Caco-2 (cell line): ENCODE measurements at regions not wholly inside any gene's neighbourhood (a gene's known extent, or its start where the extent isn't known, plus 50 kb on each side); places are given as distances from the start of the nearest gene placed in this dataset.

Experiments used
- BruUV-seq: library from RNA; stranded (reverse); fragments of 400-500 nt; replicated peaks from 2 replicates; lab custom pipeline; 2021; lab: Mats Ljungman, UMichigan
- CTCF ChIA-PET: fragments of 300-600 bp; sonication (Branson Sonifier 250); formaldehyde crosslinking; loops from one replicate; lab custom pipeline; 2022; ENCODE audit warnings: antibody characterized with exemption; lab: Charles Lee
- POLR2A ChIA-PET: fragments of 300-600 bp; sonication (Branson Sonifier 250); formaldehyde crosslinking; loops from one replicate; lab custom pipeline; 2022; ENCODE audit warnings: antibody characterized with exemption; lab: Charles Lee
- DNase-seq, 2 experiments: peaks; one replicate each; pipeline versions ENCODE4 v3.0.0 to v3.0.0-alpha.2; 2020 to 2022
- H3K27me3 ChIP-seq: replicated peaks from 2 replicates; pipeline ENCODE4 v1.6.0; 2011; ENCODE audit warnings: low read length; ENCODE audit not compliant: control insufficient read depth, insufficient read depth
- H3K36me3 ChIP-seq: 2 replicates; pipeline ENCODE4 v1.5.1; 2011; ENCODE audit warnings: low read length; ENCODE audit not compliant: control insufficient read depth, insufficient read depth
- H3K4me1 ChIP-seq: fragments of 250-450 bp; sonication (Bioruptor Pico); 2 replicates; pipeline ENCODE4 v1.5.1; 2020; ENCODE audit warnings: mild to moderate bottlenecking
- H3K4me3 ChIP-seq: 2 replicates; pipeline ENCODE4 v1.5.1; 2011; ENCODE audit warnings: low read depth, mild to moderate bottlenecking, control low read depth, low read length
- H3K9me3 ChIP-seq: fragments of 250-450 bp; sonication (Bioruptor Pico); 2 replicates; pipeline ENCODE4 v1.5.1; 2020; ENCODE audit warnings: mild to moderate bottlenecking, moderate library complexity
- H3K27ac Mint-ChIP-seq: one replicate; pipeline ENCODE4 v1.8.0; 2022; ENCODE audit warnings: mixed read lengths; ENCODE audit not compliant: unreplicated experiment
- H3K27me3 Mint-ChIP-seq: one replicate; pipeline ENCODE4 v1.8.0; 2022; ENCODE audit warnings: mixed read lengths; ENCODE audit not compliant: insufficient read depth, unreplicated experiment
- H3K36me3 Mint-ChIP-seq: one replicate; pipeline ENCODE4 v1.8.0; 2022; ENCODE audit warnings: mild to moderate bottlenecking, mixed read lengths; ENCODE audit not compliant: insufficient read depth, unreplicated experiment
- H3K4me1 Mint-ChIP-seq: one replicate; pipeline ENCODE4 v1.8.0; 2022; ENCODE audit warnings: low read depth, mixed read lengths; ENCODE audit not compliant: unreplicated experiment
- H3K4me3 Mint-ChIP-seq: one replicate; pipeline ENCODE4 v1.8.0; 2022; ENCODE audit warnings: mild to moderate bottlenecking, moderate library complexity, mixed read lengths; ENCODE audit not compliant: unreplicated experiment
- H3K9me3 Mint-ChIP-seq: one replicate; pipeline ENCODE4 v1.8.0; 2022; ENCODE audit warnings: mixed read lengths; ENCODE audit not compliant: unreplicated experiment
- intact Hi-C: fragments of 100-400 bp; cut with micrococcal nuclease; formaldehyde crosslinking; loops from one replicate; pipeline ENCODE4 v1.10.0; 2022; ENCODE audit not compliant: unreplicated experiment
- TF ChIP-seq, protein P1 (sequence below), 2 experiments: fragments of 200-600 bp in 1 of 2; IDR thresholded peaks; 1 replicate in 1 of 2; 2 replicates in 1 of 2; pipeline versions ENCODE4 v1.5.1 to v1.8.0; 2011 to 2022; ENCODE audit warnings: antibody characterized with exemption in 1 of 2, control low read depth in 1 of 2, inconsistent platforms in 1 of 2, low read depth in 1 of 2, low read length in 1 of 2, mild to moderate bottlenecking in 1 of 2, moderate library complexity in 1 of 2; ENCODE audit not compliant: insufficient read depth in 1 of 2, severe bottlenecking in 1 of 2, unreplicated experiment in 1 of 2

DNA sequence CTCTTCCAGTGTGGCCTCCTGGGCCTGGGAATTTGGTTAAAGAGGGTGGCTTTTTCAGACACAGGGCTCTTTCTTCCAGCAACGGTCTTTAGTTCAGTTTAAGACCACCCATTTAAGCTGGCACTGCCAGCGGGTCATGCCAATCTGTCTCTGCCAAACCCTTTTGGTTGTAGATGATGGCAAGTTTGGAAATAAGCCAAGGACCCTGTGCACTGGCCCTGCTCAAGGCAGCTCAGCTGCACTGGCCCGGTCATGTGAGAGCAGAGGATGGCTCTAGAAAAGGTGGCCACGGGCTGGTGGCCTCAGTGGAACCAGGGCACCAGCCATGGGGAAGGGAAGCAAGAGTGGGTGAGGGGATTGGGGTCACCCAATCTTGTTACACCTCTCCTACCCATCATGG is 294.1 kb downstream of the GLRX3 start:
- no peaks in the 10 kb centered on the region for H3K36me3 ChIP-seq
- Mint-ChIP-seq H3K4me3 (no peak overlapping the region), H3K36me3 (peaks cover 5% of the 10 kb centered on the region), H3K27me3 (peaks cover 4% of the 10 kb centered on the region), H3K9me3 (peaks cover 32% of the 10 kb centered on the region), H3K4me1 (no peaks in the 10 kb centered on the region), H3K27ac (no peak overlapping the region)
- no TSS peak for BruUV-seq
- DNase-seq: no peak
- H3K4me1 ChIP-seq: no peaks in the 10 kb centered on the region
- H3K27me3 ChIP-seq: no peaks in the 10 kb centered on the region
- intact Hi-C loops: no loop called here
- CTCF ChIA-PET: no interaction called here
- no peaks in the 10 kb centered on the region for H3K9me3 ChIP-seq
- POLR2A ChIA-PET: no interaction called here
- H3K4me3 ChIP-seq: no peak overlapping the region
- TF ChIP-seq, protein P1, sequence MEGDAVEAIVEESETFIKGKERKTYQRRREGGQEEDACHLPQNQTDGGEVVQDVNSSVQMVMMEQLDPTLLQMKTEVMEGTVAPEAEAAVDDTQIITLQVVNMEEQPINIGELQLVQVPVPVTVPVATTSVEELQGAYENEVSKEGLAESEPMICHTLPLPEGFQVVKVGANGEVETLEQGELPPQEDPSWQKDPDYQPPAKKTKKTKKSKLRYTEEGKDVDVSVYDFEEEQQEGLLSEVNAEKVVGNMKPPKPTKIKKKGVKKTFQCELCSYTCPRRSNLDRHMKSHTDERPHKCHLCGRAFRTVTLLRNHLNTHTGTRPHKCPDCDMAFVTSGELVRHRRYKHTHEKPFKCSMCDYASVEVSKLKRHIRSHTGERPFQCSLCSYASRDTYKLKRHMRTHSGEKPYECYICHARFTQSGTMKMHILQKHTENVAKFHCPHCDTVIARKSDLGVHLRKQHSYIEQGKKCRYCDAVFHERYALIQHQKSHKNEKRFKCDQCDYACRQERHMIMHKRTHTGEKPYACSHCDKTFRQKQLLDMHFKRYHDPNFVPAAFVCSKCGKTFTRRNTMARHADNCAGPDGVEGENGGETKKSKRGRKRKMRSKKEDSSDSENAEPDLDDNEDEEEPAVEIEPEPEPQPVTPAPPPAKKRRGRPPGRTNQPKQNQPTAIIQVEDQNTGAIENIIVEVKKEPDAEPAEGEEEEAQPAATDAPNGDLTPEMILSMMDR (IDR thresholded peaks at IDR 0.05; ENCODE audit: insufficient read depth in 1 of 2, low read depth in 1 of 2, low read length in 1 of 2, severe bottlenecking in 1 of 2, unreplicated experiment in 1 of 2): no peak

DNA sequence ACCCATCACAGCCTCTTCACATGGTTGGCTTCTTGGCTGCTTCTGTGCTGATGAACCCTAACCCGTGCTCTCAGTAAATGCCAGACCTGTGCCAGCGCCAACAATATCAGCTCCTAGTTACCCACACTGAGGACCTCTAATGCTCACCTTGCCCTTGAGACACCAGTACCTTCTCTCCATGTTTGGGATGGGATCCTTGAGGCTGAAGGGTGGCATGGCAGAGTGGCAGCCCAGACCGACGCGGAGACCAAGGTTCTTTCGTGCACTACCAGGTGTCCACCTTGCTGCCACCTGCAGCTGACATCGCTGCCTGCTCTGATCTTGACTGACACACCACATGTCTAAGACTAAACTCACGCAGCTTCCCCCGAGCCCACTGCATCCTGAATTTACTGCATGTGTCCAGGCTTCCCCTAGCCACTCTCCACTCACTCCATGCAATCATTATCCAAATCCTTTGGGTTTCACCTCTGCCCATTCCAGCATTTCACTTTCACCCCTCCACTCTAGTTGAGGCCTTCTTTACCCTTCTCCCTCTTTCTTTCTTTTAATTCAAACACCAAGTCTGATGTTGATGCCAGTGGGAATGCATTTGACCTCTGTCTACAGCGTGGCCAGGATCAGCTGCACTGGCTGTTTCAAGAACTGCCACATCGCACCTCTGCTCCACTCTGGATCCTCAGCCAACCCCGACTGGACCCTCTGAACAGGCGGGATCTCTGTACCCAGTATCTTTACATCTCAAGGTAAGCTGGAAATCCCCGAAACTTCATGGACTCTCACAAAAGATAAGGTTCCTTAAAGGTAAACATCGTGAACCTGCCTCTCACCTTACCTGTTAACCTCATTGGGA is 294.9 kb downstream of the GLRX3 start:
- Histone ChIP-seq H3K4me1 (no peaks in the 10 kb centered on the region), H3K4me3 (no peak overlapping the region), H3K27me3 (no peaks in the 10 kb centered on the region), H3K9me3 (no peaks in the 10 kb centered on the region), H3K36me3 (no peaks in the 10 kb centered on the region)
- H3K36me3 Mint-ChIP-seq: peaks cover 5% of the 10 kb centered on the region
- H3K27me3 Mint-ChIP-seq: peaks cover 4% of the 10 kb centered on the region
- no TSS peak for BruUV-seq
- peaks cover 39% of the 10 kb centered on the region for H3K9me3 Mint-ChIP-seq
- DNase-seq: no peak
- POLR2A ChIA-PET: no interaction called here
- TF ChIP-seq, protein P1 (IDR thresholded peaks at IDR 0.05; ENCODE audit: insufficient read depth in 1 of 2, low read depth in 1 of 2, low read length in 1 of 2, severe bottlenecking in 1 of 2, unreplicated experiment in 1 of 2): no peak
- CTCF ChIA-PET: interaction anchor here (0.7 kb wide), 1 partner anchor 101 kb away, joined by 4 read pairs; no protein-coding TSS in a partner anchor
- H3K4me1 Mint-ChIP-seq: no peaks in the 10 kb centered on the region
- intact Hi-C loops: no loop called here
- no peak overlapping the region for H3K4me3 Mint-ChIP-seq
- H3K27ac Mint-ChIP-seq: no peak overlapping the region

DNA sequence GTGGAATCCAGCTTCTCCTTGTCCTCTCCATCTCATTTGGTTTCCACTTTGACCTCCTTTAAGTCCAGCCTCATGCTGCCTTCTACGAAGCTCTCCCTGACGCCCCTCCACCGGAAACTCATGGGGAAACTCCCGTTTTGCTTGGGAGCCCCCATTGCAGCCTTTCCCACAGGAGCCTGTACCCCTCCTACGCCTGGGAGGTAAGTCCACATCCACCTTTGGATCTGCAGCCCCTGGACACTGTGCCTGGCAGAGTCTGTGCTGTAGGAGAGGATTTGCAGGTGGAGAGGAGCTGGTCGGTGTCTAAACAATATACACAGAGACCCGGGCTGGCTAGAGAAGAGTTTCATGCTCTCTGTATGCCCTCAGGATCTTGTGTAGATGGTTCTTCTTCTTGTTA is 296.1 kb downstream of the GLRX3 start:
- no TSS peak for BruUV-seq
- Mint-ChIP-seq H3K4me1 (no peaks in the 10 kb centered on the region), H3K9me3 (peaks cover 44% of the 10 kb centered on the region), H3K27ac (no peak overlapping the region), H3K36me3 (peaks cover 2% of the 10 kb centered on the region), H3K27me3 (peaks cover 4% of the 10 kb centered on the region), H3K4me3 (no peak overlapping the region)
- Histone ChIP-seq H3K4me3 (no peak overlapping the region), H3K36me3 (no peaks in the 10 kb centered on the region), H3K27me3 (no peaks in the 10 kb centered on the region), H3K4me1 (no peaks in the 10 kb centered on the region), H3K9me3 (no peaks in the 10 kb centered on the region)
- intact Hi-C loops: no loop called here
- TF ChIP-seq, protein P1 (IDR thresholded peaks at IDR 0.05; ENCODE audit: insufficient read depth in 1 of 2, low read depth in 1 of 2, low read length in 1 of 2, severe bottlenecking in 1 of 2, unreplicated experiment in 1 of 2): no peak
- ChIA-PET POLR2A (no interaction called here), CTCF (no interaction called here)
- no peak for DNase-seq
